WTC11 (cell line): ENCODE measurements at regions not wholly inside any gene's neighbourhood (a gene's known extent, or its start where the extent isn't known, plus 50 kb on each side); places are given as distances from the start of the nearest gene placed in this dataset.

Source experiments
- ATAC-seq: fragments of 200-7000 bp; cut with Tn5 transposase; 2 replicates; pipeline ENCODE4 v1.10.0; 2021; ENCODE audit warnings: mild to moderate bottlenecking, moderate library complexity
- CTCF ChIA-PET: fragments of 300-600 bp; sonication (Branson Sonifier 250); formaldehyde crosslinking; loops from one replicate; lab custom pipeline; 2021; ENCODE audit warnings: antibody characterized with exemption; lab: Charles Lee
- POLR2A ChIA-PET: fragments of 350-600 bp; sonication (Branson Sonifier 250); formaldehyde crosslinking; loops from one replicate; lab custom pipeline; 2021; ENCODE audit warnings: antibody characterized with exemption; lab: Charles Lee
- DNase-seq: peaks from one replicate; pipeline ENCODE4 v3.0.0; 2021; ENCODE audit warnings: low spot score
- H3K27ac Mint-ChIP-seq: 2 replicates; pipeline ENCODE4 v1.8.0; 2021; ENCODE audit warnings: mixed read lengths
- H3K27me3 Mint-ChIP-seq: 2 replicates; pipeline ENCODE4 v1.8.0; 2021; ENCODE audit warnings: low read depth, mild to moderate bottlenecking, moderate library complexity, mixed read lengths
- H3K36me3 Mint-ChIP-seq: 2 replicates; pipeline ENCODE4 v1.8.0; 2021; ENCODE audit warnings: mixed read lengths
- H3K4me1 Mint-ChIP-seq: 2 replicates; pipeline ENCODE4 v1.8.0; 2022; ENCODE audit warnings: mixed read lengths
- H3K4me3 Mint-ChIP-seq: 2 replicates; pipeline ENCODE4 v1.8.0; 2021; ENCODE audit warnings: mild to moderate bottlenecking, moderate library complexity, mixed read lengths
- H3K9me3 Mint-ChIP-seq: 2 replicates; pipeline ENCODE4 v1.8.0; 2021; ENCODE audit warnings: mixed read lengths
- ATF1 ChIP-seq: sonication (generic); formaldehyde crosslinking; IDR thresholded peaks from 2 replicates; pipeline ENCODE4 v1.8.1; 2023; ENCODE audit warnings: mild to moderate bottlenecking, moderate library complexity, missing genetic modification reagents
- CBFB ChIP-seq: sonication (generic); formaldehyde crosslinking; IDR thresholded peaks from 2 replicates; pipeline ENCODE4 v1.8.1; 2022; ENCODE audit warnings: mild to moderate bottlenecking, low read depth, missing genetic modification reagents
- CREM ChIP-seq: sonication (generic); formaldehyde crosslinking; IDR thresholded peaks from 2 replicates; pipeline ENCODE4 v1.8.1; 2022; ENCODE audit warnings: mild to moderate bottlenecking, missing genetic modification reagents, moderate library complexity
- E2F4 ChIP-seq: sonication (generic); formaldehyde crosslinking; IDR thresholded peaks from 2 replicates; pipeline ENCODE4 v1.8.1; 2022; ENCODE audit warnings: low read depth, mild to moderate bottlenecking, moderate library complexity, missing genetic modification reagents, borderline replicate concordance
- ERG ChIP-seq: fragments of 250-450 bp; sonication (Bioruptor Pico); IDR thresholded peaks from 2 replicates; pipeline ENCODE4 v1.8.0; 2021; ENCODE audit warnings: mild to moderate bottlenecking
- FOXP1 ChIP-seq: sonication (generic); formaldehyde crosslinking; IDR thresholded peaks from 2 replicates; pipeline ENCODE4 v1.8.0; 2022; ENCODE audit warnings: missing genetic modification reagents, mild to moderate bottlenecking, moderate library complexity, borderline replicate concordance
- GABPB1 ChIP-seq: sonication (generic); formaldehyde crosslinking; IDR thresholded peaks from 2 replicates; pipeline ENCODE4 v1.8.1; 2023; ENCODE audit warnings: mild to moderate bottlenecking, missing genetic modification reagents
- KAT7 ChIP-seq: sonication (generic); formaldehyde crosslinking; IDR thresholded peaks from 2 replicates; pipeline ENCODE4 v1.8.1; 2023; ENCODE audit warnings: missing genetic modification reagents, mild to moderate bottlenecking, borderline replicate concordance
- MAX ChIP-seq: sonication (generic); formaldehyde crosslinking; IDR thresholded peaks from 2 replicates; pipeline ENCODE4 v1.8.0; 2022; ENCODE audit warnings: mild to moderate bottlenecking, missing genetic modification reagents
- MLX ChIP-seq: sonication (generic); formaldehyde crosslinking; IDR thresholded peaks from 2 replicates; pipeline ENCODE4 v1.8.1; 2023; ENCODE audit warnings: mild to moderate bottlenecking, missing genetic modification reagents, moderate library complexity
- NFYB ChIP-seq: sonication (generic); formaldehyde crosslinking; conservative IDR thresholded peaks from 2 replicates; pipeline ENCODE4 v1.8.0; 2022; ENCODE audit warnings: low read depth, missing genetic modification reagents
- PRDM15 ChIP-seq: sonication (generic); formaldehyde crosslinking; IDR thresholded peaks from 2 replicates; pipeline ENCODE4 v1.8.0; 2022; ENCODE audit warnings: missing genetic modification reagents
- PREB ChIP-seq: sonication (generic); formaldehyde crosslinking; IDR thresholded peaks from 2 replicates; pipeline ENCODE4 v1.8.1; 2022; ENCODE audit warnings: mild to moderate bottlenecking, missing genetic modification reagents, moderate library complexity, borderline replicate concordance
- RORB ChIP-seq: fragments of 250-450 bp; sonication (Bioruptor Pico); IDR thresholded peaks from 2 replicates; pipeline ENCODE4 v1.9.0; 2021; ENCODE audit warnings: mild to moderate bottlenecking
- STAT6 ChIP-seq: sonication (generic); formaldehyde crosslinking; conservative IDR thresholded peaks from 2 replicates; pipeline ENCODE4 v1.8.1; 2023; ENCODE audit warnings: mild to moderate bottlenecking, low read depth, missing genetic modification reagents, moderate library complexity
- TEAD4 ChIP-seq: sonication (generic); formaldehyde crosslinking; IDR thresholded peaks from 2 replicates; pipeline ENCODE4 v1.8.0; 2022; ENCODE audit warnings: mild to moderate bottlenecking, missing genetic modification reagents
- ZBTB43 ChIP-seq: sonication (generic); formaldehyde crosslinking; IDR thresholded peaks from 2 replicates; pipeline ENCODE4 v1.8.1; 2023; ENCODE audit warnings: mild to moderate bottlenecking, missing genetic modification reagents
- ZNF121 ChIP-seq: sonication (generic); formaldehyde crosslinking; IDR thresholded peaks from 2 replicates; pipeline ENCODE4 v1.8.0; 2023; ENCODE audit warnings: missing genetic modification reagents
- ZNF138 ChIP-seq: sonication (generic); formaldehyde crosslinking; conservative IDR thresholded peaks from 2 replicates; pipeline ENCODE4 v1.8.1; 2022; ENCODE audit warnings: mild to moderate bottlenecking, moderate library complexity, missing genetic modification reagents
- ZNF219 ChIP-seq: sonication (generic); formaldehyde crosslinking; IDR thresholded peaks from 2 replicates; pipeline ENCODE4 v1.8.0; 2023; ENCODE audit warnings: missing genetic modification reagents, mild to moderate bottlenecking, borderline replicate concordance
- ZNF281 ChIP-seq: sonication (generic); formaldehyde crosslinking; IDR thresholded peaks from 2 replicates; pipeline ENCODE4 v1.8.0; 2023; ENCODE audit warnings: mild to moderate bottlenecking, missing genetic modification reagents

GRCh38 chr16:6512512-6512911 lies 820.1 kb upstream of the RBFOX1 start:
- H3K4me3 Mint-ChIP-seq = no peak overlapping the region
- ChIA-PET POLR2A (no interaction called here), CTCF (no interaction called here)
- TF ChIP-seq ZNF138 (CRISPR knock-in tag) = no peak
- TF ChIP-seq CBFB = no peak
- no peak for TF ChIP-seq STAT6
- TF ChIP-seq MAX (CRISPR knock-in tag) = no peak
- TF ChIP-seq ERG (CRISPR knock-in tag) = no peak
- TF ChIP-seq CREM = no peak
- no peak for TF ChIP-seq FOXP1 (CRISPR knock-in tag)
- no peak for TF ChIP-seq ZBTB43 (CRISPR knock-in tag)
- no peak for TF ChIP-seq ZNF219 (CRISPR knock-in tag)
- peaks cover 98% of the 10 kb centered on the region for H3K9me3 Mint-ChIP-seq
- H3K36me3 Mint-ChIP-seq = peaks cover 91% of the 10 kb centered on the region
- peaks cover 6% of the 10 kb centered on the region; the same call in 1 of the 2 replicates for H3K27me3 Mint-ChIP-seq
- H3K27ac Mint-ChIP-seq = no peak overlapping the region
- DNase-seq (no peak), ATAC-seq (no peak)
- no peaks in the 10 kb centered on the region for H3K4me1 Mint-ChIP-seq

- H3K9me3 Mint-ChIP-seq = peaks cover 96% of the 10 kb centered on the region
- peaks cover 93% of the 10 kb centered on the region for H3K36me3 Mint-ChIP-seq
- H3K4me1 Mint-ChIP-seq = no peaks in the 10 kb centered on the region
- H3K27ac Mint-ChIP-seq = no peak overlapping the region
- no peak for ATAC-seq
- POLR2A ChIA-PET = no interaction called here
- H3K4me3 Mint-ChIP-seq = no peak overlapping the region
- peaks cover 13% of the 10 kb centered on the region for H3K27me3 Mint-ChIP-seq
- CTCF ChIA-PET = no interaction called here
- DNase-seq = no peak
- TF ChIP-seq MLX (CRISPR knock-in tag) (no peak), E2F4 (CRISPR knock-in tag) (no peak), ZNF281 (CRISPR knock-in tag) (no peak), GABPB1 (CRISPR knock-in tag) (no peak), PRDM15 (CRISPR knock-in tag) (no peak), ATF1 (CRISPR knock-in tag) (no peak), PREB (CRISPR knock-in tag) (no peak), RORB (CRISPR knock-in tag) (no peak), TEAD4 (CRISPR knock-in tag) (no peak), NFYB (CRISPR knock-in tag) (no peak), KAT7 (no peak), ZNF121 (CRISPR knock-in tag) (no peak)
Measured at GRCh38 chr16:6510261-6510660, 822.4 kb upstream of the RBFOX1 start.
